HFFc6 (cell line): ENCODE measurements at regions not wholly inside any gene's neighbourhood (a gene's known extent, or its start where the extent isn't known, plus 50 kb on each side); places are given as distances from the start of the nearest gene placed in this dataset.
"Not testable (repeated sequence)": the region's sequence is repeated elsewhere in the genome, so short reads cannot be mapped to it uniquely, and the experiment has no call there.

Source experiments
- DNase-seq: peaks from one replicate; pipeline ENCODE4 v3.0.0-alpha.2; 2018
- H3K27ac Mint-ChIP-seq: 2 replicates; pipeline ENCODE4 v1.8.0; 2020; ENCODE audit warnings: mild to moderate bottlenecking, mixed read lengths
- H3K27me3 Mint-ChIP-seq: 2 replicates; pipeline ENCODE4 v1.8.0; 2021; ENCODE audit warnings: mild to moderate bottlenecking, moderate library complexity, mixed read lengths; ENCODE audit not compliant: insufficient read depth
- H3K36me3 Mint-ChIP-seq: 2 replicates; pipeline ENCODE4 v1.8.0; 2021; ENCODE audit warnings: low read depth, mixed read lengths
- H3K4me1 Mint-ChIP-seq: 2 replicates; pipeline ENCODE4 v1.8.0; 2020; ENCODE audit warnings: low read depth, mixed read lengths
- H3K4me3 Mint-ChIP-seq: 2 replicates; pipeline ENCODE4 v1.8.0; 2020; ENCODE audit warnings: mild to moderate bottlenecking, moderate library complexity, mixed read lengths
- H3K9me3 Mint-ChIP-seq: 2 replicates; pipeline ENCODE4 v1.8.0; 2020; ENCODE audit warnings: mild to moderate bottlenecking, mixed read lengths
- CTCF ChIP-seq: fragments of 200-600 bp; sonication (generic); IDR thresholded peaks from 2 replicates; pipeline ENCODE4 v1.5.0; 2021; ENCODE audit warnings: antibody characterized with exemption, mild to moderate bottlenecking

GRCh38 chr10:124172181-124172916, 79.0 kb upstream of the CHST15 start:
- H3K4me3 Mint-ChIP-seq: no peak overlapping the region
- no peak for TF ChIP-seq CTCF
- H3K27ac Mint-ChIP-seq: no peak overlapping the region
- no peak for DNase-seq
- no peaks in the 10 kb centered on the region for H3K36me3 Mint-ChIP-seq
- peaks cover 3% of the 10 kb centered on the region; the same call in 1 of the 2 replicates for H3K9me3 Mint-ChIP-seq
- H3K4me1 Mint-ChIP-seq: no peaks in the 10 kb centered on the region; the same call in 1 of the 2 replicates
- H3K27me3 Mint-ChIP-seq: peaks cover 11% of the 10 kb centered on the region

GRCh38 chr10:124171561-124171960, 78.2 kb upstream of the CHST15 start:
- no peaks in the 10 kb centered on the region; the same call in 1 of the 2 replicates for H3K4me1 Mint-ChIP-seq
- H3K27me3 Mint-ChIP-seq: peaks cover 9% of the 10 kb centered on the region
- no peak for TF ChIP-seq CTCF
- DNase-seq: no peak
- H3K4me3 Mint-ChIP-seq: no peak overlapping the region
- H3K9me3 Mint-ChIP-seq: peaks cover 10% of the 10 kb centered on the region; the same call in 1 of the 2 replicates
- H3K36me3 Mint-ChIP-seq: peaks cover 5% of the 10 kb centered on the region; the same call in 1 of the 2 replicates
- no peak overlapping the region for H3K27ac Mint-ChIP-seq

DNA sequence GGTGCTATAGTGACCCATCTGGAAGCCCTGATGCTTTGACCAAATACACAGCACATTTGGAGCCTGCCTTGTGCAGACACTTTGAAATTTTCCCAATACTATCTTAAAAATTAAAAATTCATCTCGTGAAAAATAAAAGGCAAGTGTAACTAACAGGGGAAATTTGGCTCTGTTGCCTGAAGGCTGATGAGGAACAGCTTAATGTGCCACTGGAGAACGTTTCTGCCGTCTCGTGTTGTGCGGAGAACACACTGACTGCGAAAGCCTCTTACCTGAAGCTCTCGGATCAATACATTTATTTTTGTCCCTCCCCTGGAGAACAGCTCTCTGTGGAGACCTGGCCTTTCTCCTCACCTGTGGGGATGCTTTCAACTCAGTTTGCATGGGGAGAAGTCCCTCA, 77.2 kb upstream of the CHST15 start:
- no peak for TF ChIP-seq CTCF
- Mint-ChIP-seq H3K4me3 (no peak overlapping the region), H3K27me3 (peaks cover 9% of the 10 kb centered on the region), H3K4me1 (no peaks in the 10 kb centered on the region; the same call in 1 of the 2 replicates), H3K36me3 (peaks cover 5% of the 10 kb centered on the region; the same call in 1 of the 2 replicates), H3K27ac (no peak overlapping the region), H3K9me3 (peaks cover 10% of the 10 kb centered on the region; the same call in 1 of the 2 replicates)
- no peak for DNase-seq

- no peak for TF ChIP-seq CTCF
- peaks cover 10% of the 10 kb centered on the region; the same call in 1 of the 2 replicates for H3K9me3 Mint-ChIP-seq
- H3K27ac Mint-ChIP-seq: no peak overlapping the region
- H3K27me3 Mint-ChIP-seq: peaks cover 9% of the 10 kb centered on the region
- no peak overlapping the region for H3K4me3 Mint-ChIP-seq
- H3K4me1 Mint-ChIP-seq: no peaks in the 10 kb centered on the region; the same call in 1 of the 2 replicates
- DNase-seq: no peak
- H3K36me3 Mint-ChIP-seq: peaks cover 5% of the 10 kb centered on the region; the same call in 1 of the 2 replicates
These were observed 75.8 kb upstream of the CHST15 start for GRCh38 chr10:124168991-124169802.

- peaks cover 5% of the 10 kb centered on the region; the same call in 1 of the 2 replicates for H3K36me3 Mint-ChIP-seq
- no peak for TF ChIP-seq CTCF
- peaks cover 9% of the 10 kb centered on the region for H3K27me3 Mint-ChIP-seq
- H3K4me3 Mint-ChIP-seq: no peak overlapping the region
- no peak for DNase-seq
- no peaks in the 10 kb centered on the region; the same call in 1 of the 2 replicates for H3K4me1 Mint-ChIP-seq
- peaks cover 10% of the 10 kb centered on the region; the same call in 1 of the 2 replicates for H3K9me3 Mint-ChIP-seq
- no peak overlapping the region for H3K27ac Mint-ChIP-seq
These were observed 75.2 kb upstream of the CHST15 start for GRCh38 chr10:124168581-124168980.

- DNase-seq, H3K4me1 Mint-ChIP-seq, H3K27me3 Mint-ChIP-seq, H3K36me3 Mint-ChIP-seq, H3K4me3 Mint-ChIP-seq, H3K27ac Mint-ChIP-seq: not testable (repeated sequence)
- H3K9me3 Mint-ChIP-seq: peaks cover 10% of the 10 kb centered on the region; the same call in 1 of the 2 replicates
These were observed 74.5 kb upstream of the CHST15 start for GRCh38 chr10:124167925-124168324.
